ENCODE measurements at regions not wholly inside any gene's neighbourhood (a gene's known extent, or its start where the extent isn't known, plus 50 kb on each side); places are given as distances from the start of the nearest gene placed in this dataset.

DNA sequence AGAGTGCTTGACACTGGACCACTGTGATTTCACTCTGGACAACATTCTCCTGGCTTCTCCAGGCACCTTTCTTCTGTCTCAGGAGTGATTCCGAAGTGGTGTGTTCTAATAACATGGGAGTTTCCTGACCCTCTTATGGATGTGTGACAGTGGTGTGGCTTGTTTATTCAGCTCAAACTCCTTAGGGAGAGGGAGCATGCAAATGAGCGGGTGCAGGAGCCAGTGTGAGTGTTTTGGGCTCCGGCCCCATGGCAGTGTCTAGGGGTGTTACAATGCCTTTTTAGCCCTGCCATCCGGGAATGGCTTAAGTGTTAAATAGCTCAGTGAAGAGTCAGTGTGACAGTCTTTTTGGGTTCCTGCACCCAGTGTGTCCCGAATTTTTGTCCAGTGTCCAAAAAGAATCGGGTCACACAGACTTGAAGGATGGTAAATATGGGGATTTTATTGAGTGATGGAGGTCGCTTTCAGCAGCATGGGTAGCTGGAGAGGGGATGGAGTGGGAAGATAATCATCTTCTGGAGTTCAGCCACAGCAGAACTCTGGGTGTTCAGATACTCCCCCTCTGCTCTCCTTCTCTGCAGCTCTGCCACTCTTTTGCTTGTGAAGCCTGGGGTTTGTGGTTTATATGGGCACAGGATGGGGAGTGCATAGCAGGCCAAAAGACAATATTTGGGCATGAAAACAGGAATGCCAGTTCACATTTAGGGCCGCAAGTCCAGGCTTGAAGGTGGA is 928.9 kb upstream of the CITED2 start:
- no peaks in the 10 kb centered on the region for H3K27me3 ChIP-seq (ENCODE audit: insufficient read depth, low read length)

DNA sequence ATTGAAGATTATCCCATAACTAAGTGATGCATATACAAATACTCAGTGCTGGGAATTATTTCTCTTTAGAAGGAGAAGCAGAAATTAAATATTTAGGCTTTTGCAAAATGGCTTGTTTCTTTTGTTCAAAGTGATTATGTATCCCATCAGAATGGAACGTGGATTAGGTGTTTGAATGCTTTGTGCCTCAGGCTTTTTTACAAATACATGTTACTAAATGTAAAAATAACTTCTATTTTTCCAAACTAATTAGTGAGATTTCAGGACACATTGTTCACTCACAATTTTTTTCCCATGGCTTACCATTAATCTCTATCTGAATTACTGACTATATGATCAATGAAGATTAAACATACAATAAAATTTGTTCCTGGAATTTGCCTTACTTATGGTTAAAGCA is 925.9 kb upstream of the CITED2 start:
- Histone ChIP-seq H3K4me2 (ENCODE audit: low read length) (no peak overlapping the region), H4K20me1 (ENCODE audit: insufficient read depth, low read length) (no peaks in the 10 kb centered on the region), H3F3A (ENCODE audit: insufficient read depth, low read length) (no peaks in the 10 kb centered on the region), H3K9me3 (ENCODE audit: low read length) (no peaks in the 10 kb centered on the region), H3K79me2 (ENCODE audit: insufficient read depth, low read length) (no peaks in the 10 kb centered on the region), H3K9me2 (ENCODE audit: low read depth, low read length) (no peaks in the 10 kb centered on the region), H3K4me1 (ENCODE audit: insufficient read depth, low read length, severe bottlenecking) (no peaks in the 10 kb centered on the region), H3K36me3 (ENCODE audit: insufficient read depth, low read length) (no peaks in the 10 kb centered on the region), H3K4me3 (ENCODE audit: low read depth, low read length, poor library complexity, severe bottlenecking) (no peak overlapping the region), H3K27ac (ENCODE audit: low read depth, low read length, poor library complexity, severe bottlenecking) (no peak overlapping the region), H2AFZ (ENCODE audit: low read length) (no peak overlapping the region), H3K9ac (ENCODE audit: low read length) (no peak overlapping the region), H3K27me3 (ENCODE audit: insufficient read depth, low read length) (no peaks in the 10 kb centered on the region)
- TF ChIP-seq, protein P1, sequence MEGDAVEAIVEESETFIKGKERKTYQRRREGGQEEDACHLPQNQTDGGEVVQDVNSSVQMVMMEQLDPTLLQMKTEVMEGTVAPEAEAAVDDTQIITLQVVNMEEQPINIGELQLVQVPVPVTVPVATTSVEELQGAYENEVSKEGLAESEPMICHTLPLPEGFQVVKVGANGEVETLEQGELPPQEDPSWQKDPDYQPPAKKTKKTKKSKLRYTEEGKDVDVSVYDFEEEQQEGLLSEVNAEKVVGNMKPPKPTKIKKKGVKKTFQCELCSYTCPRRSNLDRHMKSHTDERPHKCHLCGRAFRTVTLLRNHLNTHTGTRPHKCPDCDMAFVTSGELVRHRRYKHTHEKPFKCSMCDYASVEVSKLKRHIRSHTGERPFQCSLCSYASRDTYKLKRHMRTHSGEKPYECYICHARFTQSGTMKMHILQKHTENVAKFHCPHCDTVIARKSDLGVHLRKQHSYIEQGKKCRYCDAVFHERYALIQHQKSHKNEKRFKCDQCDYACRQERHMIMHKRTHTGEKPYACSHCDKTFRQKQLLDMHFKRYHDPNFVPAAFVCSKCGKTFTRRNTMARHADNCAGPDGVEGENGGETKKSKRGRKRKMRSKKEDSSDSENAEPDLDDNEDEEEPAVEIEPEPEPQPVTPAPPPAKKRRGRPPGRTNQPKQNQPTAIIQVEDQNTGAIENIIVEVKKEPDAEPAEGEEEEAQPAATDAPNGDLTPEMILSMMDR (IDR thresholded peaks at IDR 0.05; ENCODE audit: low read length), result no peak
- no peak for TF ChIP-seq EZH2 (IDR thresholded peaks at IDR 0.05; ENCODE audit: borderline replicate concordance, low read length)

More for the DNA sequence above, 928.9 kb upstream of the CITED2 start:
- Histone ChIP-seq H3K36me3 (ENCODE audit: insufficient read depth, low read length) (no peaks in the 10 kb centered on the region), H3K9ac (ENCODE audit: low read length) (no peak overlapping the region), H3K9me2 (ENCODE audit: low read depth, low read length) (no peaks in the 10 kb centered on the region), H3K79me2 (ENCODE audit: insufficient read depth, low read length) (no peaks in the 10 kb centered on the region), H2AFZ (ENCODE audit: low read length) (no peak overlapping the region), H3K9me3 (ENCODE audit: low read length) (no peaks in the 10 kb centered on the region), H3K4me3 (ENCODE audit: low read depth, low read length, poor library complexity, severe bottlenecking) (no peak overlapping the region), H3F3A (ENCODE audit: insufficient read depth, low read length) (no peaks in the 10 kb centered on the region), H3K4me2 (ENCODE audit: low read length) (no peak overlapping the region), H3K4me1 (ENCODE audit: insufficient read depth, low read length, severe bottlenecking) (no peaks in the 10 kb centered on the region), H3K27ac (ENCODE audit: low read depth, low read length, poor library complexity, severe bottlenecking) (no peak overlapping the region), H4K20me1 (ENCODE audit: insufficient read depth, low read length) (no peaks in the 10 kb centered on the region)
- TF ChIP-seq EZH2 (IDR thresholded peaks at IDR 0.05; ENCODE audit: borderline replicate concordance, low read length), result no peak
- TF ChIP-seq, protein P1 (IDR thresholded peaks at IDR 0.05; ENCODE audit: low read length), result no peak

DNA sequence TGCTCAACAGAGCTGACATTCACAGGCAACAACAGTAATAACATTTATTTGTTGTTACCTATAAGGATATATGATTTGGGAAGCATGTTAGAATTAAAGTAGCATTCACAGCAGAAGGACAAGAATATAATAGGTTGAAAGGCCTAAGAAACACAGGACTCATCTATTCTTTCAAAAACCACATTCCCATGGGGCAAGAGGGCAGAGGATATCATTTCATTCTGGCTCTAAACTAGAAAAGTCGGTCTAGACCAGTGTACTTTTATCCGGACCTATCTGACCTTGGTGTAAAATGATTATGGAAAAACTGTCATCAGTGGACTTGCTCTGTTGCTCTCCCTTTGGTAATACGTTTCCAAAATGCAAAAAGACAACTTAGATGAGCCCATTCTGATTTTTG is 914.7 kb upstream of the CITED2 start:
- no peak overlapping the region for H3K27ac ChIP-seq (ENCODE audit: low read depth, low read length, poor library complexity, severe bottlenecking)
- no peaks in the 10 kb centered on the region for H3K27me3 ChIP-seq (ENCODE audit: insufficient read depth, low read length)
- H3K4me1 ChIP-seq (ENCODE audit: insufficient read depth, low read length, severe bottlenecking), result no peaks in the 10 kb centered on the region
- no peak overlapping the region for H3K9ac ChIP-seq (ENCODE audit: low read length)
- no peak overlapping the region for H2AFZ ChIP-seq (ENCODE audit: low read length)
- no peaks in the 10 kb centered on the region for H3K9me2 ChIP-seq (ENCODE audit: low read depth, low read length)
- H3K9me3 ChIP-seq (ENCODE audit: low read length), result no peaks in the 10 kb centered on the region
- H4K20me1 ChIP-seq (ENCODE audit: insufficient read depth, low read length), result no peaks in the 10 kb centered on the region
- TF ChIP-seq, protein P1 (IDR thresholded peaks at IDR 0.05; ENCODE audit: low read length), result no peak
- TF ChIP-seq EZH2 (IDR thresholded peaks at IDR 0.05; ENCODE audit: borderline replicate concordance, low read length), result no peak
- no peak overlapping the region for H3K4me3 ChIP-seq (ENCODE audit: low read depth, low read length, poor library complexity, severe bottlenecking)
- H3K79me2 ChIP-seq (ENCODE audit: insufficient read depth, low read length), result no peaks in the 10 kb centered on the region
- H3K4me2 ChIP-seq (ENCODE audit: low read length), result no peak overlapping the region
- H3K36me3 ChIP-seq (ENCODE audit: insufficient read depth, low read length), result no peaks in the 10 kb centered on the region
- no peaks in the 10 kb centered on the region for H3F3A ChIP-seq (ENCODE audit: insufficient read depth, low read length)
